DOHH2 (cell line): ENCODE measurements at regions not wholly inside any gene's neighbourhood (a gene's known extent, or its start where the extent isn't known, plus 50 kb on each side); places are given as distances from the start of the nearest gene placed in this dataset.

Source experiments
- H3F3A ChIP-seq: fragments of 200-600 bp; sonication (generic), shearing (Covaris generic); 2 replicates; pipeline ENCODE4 v1.6.0; 2016; ENCODE audit warnings: antibody characterized with exemption, mild to moderate bottlenecking; ENCODE audit not compliant: control insufficient read depth, insufficient read depth
- H3K27ac ChIP-seq: fragments of 200-600 bp; sonication (generic); 2 replicates; pipeline ENCODE4 v1.5.1; 2014; ENCODE audit warnings: low read depth, mild to moderate bottlenecking, low read length, moderate library complexity
- H3K27me3 ChIP-seq: fragments of 200-600 bp; sonication (generic); 2 replicates; pipeline ENCODE4 v1.6.1; 2014; ENCODE audit warnings: mild to moderate bottlenecking, low read length, mixed read lengths; ENCODE audit not compliant: control insufficient read depth
- H3K36me3 ChIP-seq: fragments of 200-600 bp; sonication (generic); 2 replicates; pipeline ENCODE4 v1.6.1; 2014; ENCODE audit warnings: mild to moderate bottlenecking, low read length, moderate library complexity, mixed read lengths; ENCODE audit not compliant: control insufficient read depth
- H3K4me1 ChIP-seq: fragments of 200-600 bp; sonication (generic); 2 replicates; pipeline ENCODE4 v1.6.1; 2014; ENCODE audit warnings: mild to moderate bottlenecking, low read length, mixed read lengths; ENCODE audit not compliant: control insufficient read depth
- H3K4me2 ChIP-seq: fragments of 200-600 bp; sonication (generic); 2 replicates; pipeline ENCODE4 v1.6.0; 2014; ENCODE audit warnings: mild to moderate bottlenecking, low read length, moderate library complexity
- H3K4me3 ChIP-seq: fragments of 200-600 bp; sonication (generic); 2 replicates; pipeline ENCODE4 v1.5.1; 2014; ENCODE audit warnings: mild to moderate bottlenecking, low read length, mixed read lengths
- H3K79me2 ChIP-seq: fragments of 200-600 bp; sonication (generic); 2 replicates; pipeline ENCODE4 v1.6.1; 2014; ENCODE audit warnings: mild to moderate bottlenecking, low read length, mixed read lengths; ENCODE audit not compliant: control insufficient read depth
- H3K9me2 ChIP-seq: fragments of 200-600 bp; sonication (generic); replicated peaks from 2 replicates; pipeline ENCODE4 v1.6.1; 2014; ENCODE audit warnings: mild to moderate bottlenecking, low read length, mixed read lengths; ENCODE audit not compliant: control insufficient read depth
- H3K9me3 ChIP-seq: fragments of 200-600 bp; sonication (generic); 2 replicates; pipeline ENCODE4 v1.6.1; 2014; ENCODE audit warnings: antibody characterized with exemption, low read length, mixed read lengths; ENCODE audit not compliant: control insufficient read depth, insufficient read depth
- H4K20me1 ChIP-seq: fragments of 200-600 bp; sonication (generic); 2 replicates; pipeline ENCODE4 v1.6.0; 2014; ENCODE audit warnings: low read depth, mild to moderate bottlenecking, antibody characterized with exemption, low read length, moderate library complexity; ENCODE audit not compliant: control insufficient read depth, insufficient read depth
- CTCF ChIP-seq: fragments of 200-600 bp; sonication (generic); IDR thresholded peaks from one replicate; pipeline ENCODE4 v1.5.1; 2014; ENCODE audit warnings: antibody characterized with exemption, mild to moderate bottlenecking, low read depth, low read length; ENCODE audit not compliant: poor library complexity, severe bottlenecking
- EZH2phosphoT487 ChIP-seq: fragments of 200-600 bp; sonication (generic); IDR thresholded peaks from 2 replicates; pipeline ENCODE4 v1.6.1; 2017; ENCODE audit warnings: borderline replicate concordance, mild to moderate bottlenecking, antibody characterized with exemption, low read length, moderate library complexity, mixed read lengths

GRCh38 chr1:187977298-187977697 lies 1148.5 kb downstream of the PLA2G4A start:
- no peaks in the 10 kb centered on the region for H3K9me2 ChIP-seq
- no peak overlapping the region for H3K27ac ChIP-seq
- H4K20me1 ChIP-seq, result no peaks in the 10 kb centered on the region
- H3K36me3 ChIP-seq, result no peaks in the 10 kb centered on the region
- no peak overlapping the region for H3K4me3 ChIP-seq
- no peaks in the 10 kb centered on the region for H3F3A ChIP-seq
- no peaks in the 10 kb centered on the region for H3K9me3 ChIP-seq
- H3K4me1 ChIP-seq, result no peaks in the 10 kb centered on the region
- no peaks in the 10 kb centered on the region for H3K79me2 ChIP-seq
- H3K4me2 ChIP-seq, result no peak overlapping the region
- no peaks in the 10 kb centered on the region for H3K27me3 ChIP-seq
- TF ChIP-seq EZH2phosphoT487 (no peak), CTCF (no peak)

- TF ChIP-seq CTCF (no peak), EZH2phosphoT487 (no peak)
- H3K79me2 ChIP-seq, result no peaks in the 10 kb centered on the region
Measured at GRCh38 chr1:187985145-187985896, 1156.6 kb downstream of the PLA2G4A start.

GRCh38 chr1:187985897-187986654 lies 1157.3 kb downstream of the PLA2G4A start:
- H3K79me2 ChIP-seq, result no peaks in the 10 kb centered on the region
- H3K27me3 ChIP-seq, result no peaks in the 10 kb centered on the region
- no peak for TF ChIP-seq CTCF
- TF ChIP-seq EZH2phosphoT487, result no peak
- H3K4me2 ChIP-seq, result no peak overlapping the region
- no peaks in the 10 kb centered on the region for H3K4me1 ChIP-seq
- no peaks in the 10 kb centered on the region for H3K9me2 ChIP-seq
- H3F3A ChIP-seq, result no peaks in the 10 kb centered on the region
- H4K20me1 ChIP-seq, result no peaks in the 10 kb centered on the region
- no peak overlapping the region for H3K27ac ChIP-seq
- H3K36me3 ChIP-seq, result no peaks in the 10 kb centered on the region
- no peak overlapping the region for H3K4me3 ChIP-seq
- H3K9me3 ChIP-seq, result no peaks in the 10 kb centered on the region

More at GRCh38 chr1:187985145-187985896, 1156.6 kb downstream of the PLA2G4A start:
- no peaks in the 10 kb centered on the region for H3K27me3 ChIP-seq
- H3K4me1 ChIP-seq, result no peaks in the 10 kb centered on the region
- H3K4me3 ChIP-seq, result no peak overlapping the region
- no peak overlapping the region for H3K4me2 ChIP-seq
- H4K20me1 ChIP-seq, result no peaks in the 10 kb centered on the region
- H3F3A ChIP-seq, result no peaks in the 10 kb centered on the region
- no peaks in the 10 kb centered on the region for H3K36me3 ChIP-seq
- no peaks in the 10 kb centered on the region for H3K9me2 ChIP-seq
- no peak overlapping the region for H3K27ac ChIP-seq
- H3K9me3 ChIP-seq, result no peaks in the 10 kb centered on the region
